D721Med (cell line): ENCODE measurements at regions not wholly inside any gene's neighbourhood (a gene's known extent, or its start where the extent isn't known, plus 50 kb on each side); places are given as distances from the start of the nearest gene placed in this dataset.
"Not testable (repeated sequence)": the region's sequence is repeated elsewhere in the genome, so short reads cannot be mapped to it uniquely, and the experiment has no call there.

Source experiments
- DNase-seq: peaks from one replicate; pipeline ENCODE4 v3.0.0; 2011; ENCODE audit warnings: low spot score; ENCODE audit not compliant: insufficient read length
- FAIRE-seq: peaks from 2 replicates; lab custom pipeline; 2011; peaks lifted over from hg19 to GRCh38; lab: Jason Lieb, UNC
- TF ChIP-seq, protein P1 (sequence below): IDR thresholded peaks from 2 replicates; pipeline ENCODE4 v1.5.1; 2012; ENCODE audit warnings: mild to moderate bottlenecking, control low read depth; ENCODE audit not compliant: insufficient read depth; ENCODE audit errors: missing control alignments

DNA sequence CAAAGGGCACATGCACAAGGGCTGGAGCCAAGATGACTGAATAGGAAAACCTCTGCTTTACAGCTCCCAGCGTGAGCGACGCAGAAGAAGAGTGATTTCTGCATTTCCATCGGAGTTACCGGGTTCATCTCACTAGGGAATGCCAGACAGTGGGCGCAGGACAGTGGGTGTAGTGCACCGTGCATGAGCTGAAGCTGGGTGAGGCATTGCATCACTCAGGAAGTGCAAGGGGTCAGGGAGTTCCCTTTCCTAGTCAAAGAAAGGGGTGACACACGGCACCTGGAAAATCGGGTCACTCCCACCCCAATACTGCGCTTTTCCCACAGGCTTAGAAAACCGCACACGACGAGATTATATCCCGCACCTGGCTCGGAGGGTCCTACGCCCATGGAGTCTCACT lies 64.5 kb upstream of the HTR1E start:
- FAIRE-seq = not testable (repeated sequence)

DNA sequence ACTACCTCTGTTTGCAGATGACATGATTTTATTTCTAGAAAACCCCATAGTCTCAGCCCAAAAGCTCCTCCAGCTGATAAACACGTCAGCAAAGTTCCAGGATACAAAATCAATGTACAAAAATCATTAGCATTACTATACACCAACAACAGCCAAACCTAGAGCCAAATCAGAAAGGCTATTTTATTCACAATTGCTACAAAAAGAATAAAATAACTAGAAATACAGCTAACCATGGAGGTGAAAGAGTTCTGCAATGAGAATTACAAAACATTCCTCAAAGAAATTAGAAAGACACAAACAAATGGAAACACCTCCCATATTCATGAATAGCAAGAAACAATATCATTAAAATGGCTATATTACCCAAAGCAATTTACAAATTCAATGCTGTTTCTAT lies 65.6 kb upstream of the HTR1E start:
- FAIRE-seq (no peak), DNase-seq (no peak)
- TF ChIP-seq, protein P1, sequence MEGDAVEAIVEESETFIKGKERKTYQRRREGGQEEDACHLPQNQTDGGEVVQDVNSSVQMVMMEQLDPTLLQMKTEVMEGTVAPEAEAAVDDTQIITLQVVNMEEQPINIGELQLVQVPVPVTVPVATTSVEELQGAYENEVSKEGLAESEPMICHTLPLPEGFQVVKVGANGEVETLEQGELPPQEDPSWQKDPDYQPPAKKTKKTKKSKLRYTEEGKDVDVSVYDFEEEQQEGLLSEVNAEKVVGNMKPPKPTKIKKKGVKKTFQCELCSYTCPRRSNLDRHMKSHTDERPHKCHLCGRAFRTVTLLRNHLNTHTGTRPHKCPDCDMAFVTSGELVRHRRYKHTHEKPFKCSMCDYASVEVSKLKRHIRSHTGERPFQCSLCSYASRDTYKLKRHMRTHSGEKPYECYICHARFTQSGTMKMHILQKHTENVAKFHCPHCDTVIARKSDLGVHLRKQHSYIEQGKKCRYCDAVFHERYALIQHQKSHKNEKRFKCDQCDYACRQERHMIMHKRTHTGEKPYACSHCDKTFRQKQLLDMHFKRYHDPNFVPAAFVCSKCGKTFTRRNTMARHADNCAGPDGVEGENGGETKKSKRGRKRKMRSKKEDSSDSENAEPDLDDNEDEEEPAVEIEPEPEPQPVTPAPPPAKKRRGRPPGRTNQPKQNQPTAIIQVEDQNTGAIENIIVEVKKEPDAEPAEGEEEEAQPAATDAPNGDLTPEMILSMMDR = no peak

More for the DNA sequence above, 64.5 kb upstream of the HTR1E start:
- DNase-seq = not testable (repeated sequence)

DNA sequence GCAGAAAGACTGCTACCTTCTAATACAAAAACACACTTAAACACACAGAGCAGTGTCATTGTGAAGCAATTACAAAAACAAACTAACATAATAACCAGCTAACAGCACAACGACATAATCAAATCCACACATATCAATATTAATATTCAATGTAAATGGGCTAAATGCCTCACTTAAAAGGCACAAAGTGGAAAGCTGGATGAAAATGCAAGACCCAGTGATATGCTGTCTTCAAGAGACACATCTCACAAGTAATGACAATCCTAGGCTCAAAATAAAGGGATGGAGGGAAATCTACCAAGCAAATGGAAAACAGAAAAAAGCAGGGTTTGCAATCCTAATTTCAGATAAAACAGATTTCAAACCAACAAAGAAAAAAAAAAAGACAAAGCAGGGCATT lies 67.8 kb upstream of the HTR1E start:
- DNase-seq (no peak), FAIRE-seq (no peak)
- TF ChIP-seq, protein P1 = no peak

DNA sequence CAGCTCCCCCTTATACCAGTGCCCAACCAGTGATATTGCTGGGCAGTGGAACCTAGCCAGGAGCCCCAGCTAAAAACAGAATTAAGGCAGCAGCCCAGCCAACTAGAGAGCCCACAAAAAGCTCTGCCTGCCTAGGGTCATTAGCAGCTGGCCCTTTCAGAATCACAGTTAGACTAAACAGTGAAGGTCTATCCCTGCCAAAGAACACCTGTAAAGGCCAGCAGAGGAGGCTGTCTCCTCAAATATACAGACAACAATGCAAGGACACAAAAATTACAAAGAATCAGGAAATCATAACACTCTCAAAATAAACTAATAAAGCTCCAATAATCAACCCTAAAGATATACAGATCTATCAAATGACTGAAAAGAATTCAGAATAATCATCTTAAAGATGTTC lies 77.8 kb upstream of the HTR1E start:
- DNase-seq (no peak), FAIRE-seq (no peak)
- TF ChIP-seq, protein P1 = no peak

DNA sequence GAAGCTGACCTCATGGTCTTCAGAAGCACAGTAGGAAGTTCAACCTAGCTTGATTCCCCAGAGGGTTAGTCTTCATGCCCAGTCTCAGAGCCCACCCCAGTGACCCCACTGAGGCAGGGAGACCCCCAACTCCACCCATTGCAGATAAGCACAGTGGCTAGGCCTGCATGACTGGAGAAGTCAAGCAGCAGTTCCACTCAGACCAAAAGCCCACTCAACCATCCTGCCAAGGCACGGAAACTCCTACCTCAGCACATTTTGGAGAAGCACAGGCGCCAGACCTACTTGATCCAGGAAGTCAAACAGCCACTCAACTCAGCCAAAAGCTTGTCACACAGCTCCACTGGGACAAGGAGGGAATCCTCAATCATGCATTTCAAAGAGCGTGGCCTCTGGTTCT lies 78.4 kb upstream of the HTR1E start:
- FAIRE-seq = no peak
- TF ChIP-seq, protein P1 = no peak
- no peak for DNase-seq

DNA sequence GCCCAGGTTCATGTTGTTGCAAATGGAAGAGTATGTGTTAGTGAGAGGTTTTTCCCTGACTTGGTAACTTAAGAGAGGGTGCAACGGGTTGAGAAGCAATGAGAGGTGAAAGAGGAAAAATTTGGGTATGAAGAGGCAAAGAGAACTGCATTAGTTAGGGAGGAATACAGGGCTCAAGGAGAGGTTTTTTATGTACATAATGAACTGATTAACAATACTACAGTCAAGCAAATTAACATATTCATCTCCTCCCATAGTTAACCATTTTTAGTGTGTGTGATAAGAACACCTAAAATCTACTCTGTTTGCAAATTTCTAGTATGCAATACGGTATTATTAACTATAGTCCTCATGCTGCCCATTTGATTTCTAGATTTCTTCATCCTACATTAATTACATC lies 79.5 kb upstream of the HTR1E start:
- FAIRE-seq = no peak
- TF ChIP-seq, protein P1 = no peak
- no peak for DNase-seq

DNA sequence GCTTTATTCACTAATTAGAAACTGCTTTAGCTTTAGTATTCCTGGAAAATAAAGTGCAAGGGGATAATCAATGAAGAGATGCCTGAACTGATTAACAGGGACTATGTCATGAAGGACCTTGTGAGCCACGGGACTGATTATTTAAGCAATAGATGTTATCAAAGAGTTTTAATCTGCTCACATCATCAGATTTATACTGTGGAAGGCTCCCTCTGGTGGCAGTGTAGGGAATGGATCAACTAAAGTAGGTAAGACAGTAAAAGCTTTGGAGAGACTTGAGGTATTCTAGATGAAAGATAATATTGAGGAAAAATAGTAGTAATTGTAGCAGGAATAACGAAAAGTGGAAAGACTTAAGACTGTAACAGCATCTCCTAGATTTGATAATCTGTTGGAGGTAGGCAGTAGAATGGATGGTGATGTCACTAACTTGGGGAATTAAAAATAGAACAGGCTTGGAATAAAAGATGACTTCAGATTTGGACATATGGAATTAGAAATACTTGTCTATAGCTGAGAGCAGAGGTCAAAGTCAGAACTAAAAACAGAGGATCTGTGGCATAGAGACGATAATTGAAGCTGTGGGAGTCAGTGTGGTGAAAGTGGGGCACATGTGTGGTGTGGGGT lies 80.3 kb upstream of the HTR1E start:
- DNase-seq = no peak
- FAIRE-seq = no peak
- TF ChIP-seq, protein P1 = peak; percentile 82
